BJ (cell line): ENCODE measurements at regions not wholly inside any gene's neighbourhood (a gene's known extent, or its start where the extent isn't known, plus 50 kb on each side); places are given as distances from the start of the nearest gene placed in this dataset.

Experiments
- CTCF ChIA-PET: fragments of 350-600 bp; formaldehyde crosslinking; extraction: SDS; loops from one replicate; lab custom pipeline; 2021; ENCODE audit warnings: antibody characterized with exemption, inconsistent platforms; lab: Yijun Ruan, JAX
- POLR2A ChIA-PET: fragments of 300-600 bp; sonication (Branson Sonifier 250); formaldehyde crosslinking; extraction: SDS; loops from one replicate; lab custom pipeline; 2021; ENCODE audit warnings: antibody characterized with exemption; lab: Charles Lee
- DNase-seq: peaks from one replicate; pipeline ENCODE4 v3.0.0-alpha.2; 2011; ENCODE audit warnings: low read depth
- H3K27me3 ChIP-seq: 2 replicates; pipeline ENCODE4 v1.6.0; 2011; ENCODE audit warnings: low read length; ENCODE audit not compliant: control insufficient read depth, insufficient read depth
- H3K36me3 ChIP-seq: 2 replicates; pipeline ENCODE4 v1.5.1; 2011; ENCODE audit warnings: low read length; ENCODE audit not compliant: control insufficient read depth, insufficient read depth
- H3K4me3 ChIP-seq: 2 replicates; pipeline ENCODE4 v1.5.1; 2011; ENCODE audit warnings: low read depth, mild to moderate bottlenecking, control low read depth, low read length
- TF ChIP-seq, protein P1 (sequence below): IDR thresholded peaks from 2 replicates; pipeline ENCODE4 v1.5.1; 2011; ENCODE audit warnings: low read depth, mild to moderate bottlenecking, control low read depth, inconsistent platforms, low read length, moderate library complexity; ENCODE audit not compliant: insufficient read depth

GRCh38 chr12:107903341-107904061 lies 129.0 kb downstream of the ASCL4 start:
- H3K36me3 ChIP-seq: no peaks in the 10 kb centered on the region
- no peak for DNase-seq
- ChIA-PET POLR2A (no interaction called here), CTCF (interaction anchor here (1.4 kb wide), 1 partner anchor 18 kb away, joined by 3 read pairs; no protein-coding TSS in a partner anchor)
- H3K27me3 ChIP-seq: no peaks in the 10 kb centered on the region; the same call in 1 of the 2 replicates
- TF ChIP-seq, protein P1, sequence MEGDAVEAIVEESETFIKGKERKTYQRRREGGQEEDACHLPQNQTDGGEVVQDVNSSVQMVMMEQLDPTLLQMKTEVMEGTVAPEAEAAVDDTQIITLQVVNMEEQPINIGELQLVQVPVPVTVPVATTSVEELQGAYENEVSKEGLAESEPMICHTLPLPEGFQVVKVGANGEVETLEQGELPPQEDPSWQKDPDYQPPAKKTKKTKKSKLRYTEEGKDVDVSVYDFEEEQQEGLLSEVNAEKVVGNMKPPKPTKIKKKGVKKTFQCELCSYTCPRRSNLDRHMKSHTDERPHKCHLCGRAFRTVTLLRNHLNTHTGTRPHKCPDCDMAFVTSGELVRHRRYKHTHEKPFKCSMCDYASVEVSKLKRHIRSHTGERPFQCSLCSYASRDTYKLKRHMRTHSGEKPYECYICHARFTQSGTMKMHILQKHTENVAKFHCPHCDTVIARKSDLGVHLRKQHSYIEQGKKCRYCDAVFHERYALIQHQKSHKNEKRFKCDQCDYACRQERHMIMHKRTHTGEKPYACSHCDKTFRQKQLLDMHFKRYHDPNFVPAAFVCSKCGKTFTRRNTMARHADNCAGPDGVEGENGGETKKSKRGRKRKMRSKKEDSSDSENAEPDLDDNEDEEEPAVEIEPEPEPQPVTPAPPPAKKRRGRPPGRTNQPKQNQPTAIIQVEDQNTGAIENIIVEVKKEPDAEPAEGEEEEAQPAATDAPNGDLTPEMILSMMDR: no peak
- peak overlapping the region; percentile 10; the same call in 1 of the 2 replicates for H3K4me3 ChIP-seq

DNA sequence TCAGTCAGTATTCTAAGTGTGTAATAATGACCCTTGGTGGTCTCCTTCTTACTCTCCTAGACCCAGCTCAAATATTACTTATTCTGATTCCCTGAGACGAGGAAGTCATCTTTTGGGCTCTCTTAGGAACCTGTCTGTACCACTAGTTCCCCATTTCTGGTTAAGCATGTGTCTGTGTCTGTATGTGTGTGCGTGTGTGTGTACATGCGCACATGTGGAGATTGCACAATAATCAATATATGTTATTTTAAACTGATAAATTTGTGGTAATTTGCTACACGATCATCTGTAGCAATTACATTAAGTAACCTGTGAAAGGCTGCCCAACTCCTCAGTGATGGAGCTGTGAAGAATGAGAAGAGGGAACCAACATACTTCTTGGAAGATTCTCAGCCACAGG lies 132.2 kb downstream of the ASCL4 start:
- TF ChIP-seq, protein P1: no peak
- no peak for DNase-seq
- CTCF ChIA-PET: interaction anchor here (1.2 kb wide), 1 partner anchor 230 kb away, joined by 3 read pairs; no protein-coding TSS in a partner anchor
- no peaks in the 10 kb centered on the region for H3K36me3 ChIP-seq
- POLR2A ChIA-PET: no interaction called here
- no peak overlapping the region for H3K4me3 ChIP-seq
- H3K27me3 ChIP-seq: no peaks in the 10 kb centered on the region; the same call in 1 of the 2 replicates

GRCh38 chr12:107912421-107913004 lies 138.0 kb downstream of the ASCL4 start:
- ChIA-PET CTCF (interaction anchor here (0.9 kb wide), 2 partner anchors 235 to 240 kb away, joined by 3 read pairs; no protein-coding TSS in a partner anchor), POLR2A (interaction anchor here (0.6 kb wide), 1 partner anchor 47 kb away, joined by 3 read pairs; no protein-coding TSS in a partner anchor)
- Histone ChIP-seq H3K27me3 (no peaks in the 10 kb centered on the region), H3K36me3 (no peaks in the 10 kb centered on the region), H3K4me3 (no peak overlapping the region)
- TF ChIP-seq, protein P1: peak; percentile 56
- DNase-seq: no peak

DNA sequence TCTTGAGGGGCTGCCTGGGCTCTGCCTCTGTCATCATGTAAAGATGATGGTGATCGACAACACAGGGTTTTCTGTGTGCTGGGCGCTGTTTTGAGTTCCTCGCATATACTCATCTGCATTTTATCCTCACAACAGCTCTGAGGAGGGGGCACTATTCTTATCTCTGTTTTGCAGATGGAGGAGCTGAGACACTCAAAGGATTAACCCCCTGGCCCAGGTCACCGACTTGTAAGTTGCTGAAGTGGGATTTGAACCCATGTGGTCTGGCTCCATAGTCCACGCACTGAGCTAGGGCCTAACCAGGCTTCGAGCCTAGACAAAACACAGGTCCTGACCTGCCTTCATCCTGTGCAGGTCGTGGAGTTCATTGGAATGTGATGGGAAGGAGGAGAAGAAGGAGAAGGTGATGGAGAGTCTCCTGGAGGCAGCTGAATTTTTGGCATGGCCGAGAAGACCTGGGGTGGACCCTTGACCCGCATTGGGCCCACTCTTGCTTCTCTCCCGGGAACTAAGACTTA lies 140.0 kb downstream of the ASCL4 start:
- ChIA-PET POLR2A (no interaction called here), CTCF (no interaction called here)
- Histone ChIP-seq H3K36me3 (no peaks in the 10 kb centered on the region), H3K27me3 (no peaks in the 10 kb centered on the region), H3K4me3 (no peak overlapping the region)
- DNase-seq: no peak
- TF ChIP-seq, protein P1: no peak
